Prostate gland (tissue), 2 donors: ENCODE measurements at regions not wholly inside any gene's neighbourhood (a gene's known extent, or its start where the extent isn't known, plus 50 kb on each side); places are given as distances from the start of the nearest gene placed in this dataset.

Experiments
- POLR2A ChIP-seq: fragments of 450-650 bp; IDR thresholded peaks from one replicate; pipeline ENCODE4 v1.6.1; 2016; ENCODE audit warnings: antibody characterized with exemption, mild to moderate bottlenecking
- TF ChIP-seq, protein P1 (sequence below), 4 experiments: fragments of 200-600 bp in 2 of 4; fragments of 450-650 bp in 2 of 4; sonication (generic) in 2 of 4; IDR thresholded peaks; 1 replicate in 3 of 4; 2 replicates in 1 of 4; pipeline ENCODE4 v1.5.1; 2016 to 2019; ENCODE audit warnings: antibody characterized with exemption in 4 of 4, mild to moderate bottlenecking in 2 of 4, moderate library complexity in 2 of 4

DNA sequence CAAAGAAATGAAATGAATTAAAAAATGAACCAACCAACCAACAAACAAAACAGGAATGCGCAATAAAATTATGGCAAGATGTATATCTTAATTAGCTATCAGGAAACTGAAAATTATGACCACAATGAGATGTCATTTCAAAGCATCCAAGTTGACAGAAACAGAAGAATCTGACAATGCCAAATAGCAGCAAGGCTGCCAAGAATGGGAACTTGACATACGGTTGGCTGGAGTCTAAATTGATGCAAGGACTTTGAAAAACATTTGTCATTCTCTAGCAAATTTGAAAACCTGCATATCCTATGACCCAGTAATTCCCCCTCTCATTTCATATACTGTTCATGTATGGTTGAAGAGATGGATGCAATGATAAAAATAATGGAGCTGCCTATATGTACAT is 1262.6 kb downstream of the TBC1D22A start:
- no peak for TF ChIP-seq POLR2A
- TF ChIP-seq, protein P1, sequence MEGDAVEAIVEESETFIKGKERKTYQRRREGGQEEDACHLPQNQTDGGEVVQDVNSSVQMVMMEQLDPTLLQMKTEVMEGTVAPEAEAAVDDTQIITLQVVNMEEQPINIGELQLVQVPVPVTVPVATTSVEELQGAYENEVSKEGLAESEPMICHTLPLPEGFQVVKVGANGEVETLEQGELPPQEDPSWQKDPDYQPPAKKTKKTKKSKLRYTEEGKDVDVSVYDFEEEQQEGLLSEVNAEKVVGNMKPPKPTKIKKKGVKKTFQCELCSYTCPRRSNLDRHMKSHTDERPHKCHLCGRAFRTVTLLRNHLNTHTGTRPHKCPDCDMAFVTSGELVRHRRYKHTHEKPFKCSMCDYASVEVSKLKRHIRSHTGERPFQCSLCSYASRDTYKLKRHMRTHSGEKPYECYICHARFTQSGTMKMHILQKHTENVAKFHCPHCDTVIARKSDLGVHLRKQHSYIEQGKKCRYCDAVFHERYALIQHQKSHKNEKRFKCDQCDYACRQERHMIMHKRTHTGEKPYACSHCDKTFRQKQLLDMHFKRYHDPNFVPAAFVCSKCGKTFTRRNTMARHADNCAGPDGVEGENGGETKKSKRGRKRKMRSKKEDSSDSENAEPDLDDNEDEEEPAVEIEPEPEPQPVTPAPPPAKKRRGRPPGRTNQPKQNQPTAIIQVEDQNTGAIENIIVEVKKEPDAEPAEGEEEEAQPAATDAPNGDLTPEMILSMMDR (IDR thresholded peaks at IDR 0.05): no peak
